CD4-positive, alpha-beta T cell treated with Interleukin-21 for 1 hour (primary cell): ENCODE measurements at regions not wholly inside any gene's neighbourhood (a gene's known extent, or its start where the extent isn't known, plus 50 kb on each side); places are given as distances from the start of the nearest gene placed in this dataset.
"Not testable (repeated sequence)": the region's sequence is repeated elsewhere in the genome, so short reads cannot be mapped to it uniquely, and the experiment has no call there.

Experiments used
- DNase-seq: peaks from one replicate; pipeline ENCODE4 v3.0.0-alpha.2; 2020

- no peak for DNase-seq
These were observed 579.8 kb downstream of the EDEM1 start for GRCh38 chr3:5767304-5767703.

GRCh38 chr3:5768281-5768945 is 580.9 kb downstream of the EDEM1 start:
- no peak for DNase-seq

- DNase-seq, result no peak
These were observed 582.3 kb downstream of the EDEM1 start for GRCh38 chr3:5769825-5770224.

GRCh38 chr3:5774337-5774736 is 586.8 kb downstream of the EDEM1 start:
- no peak for DNase-seq

GRCh38 chr3:5775100-5775499 is 587.6 kb downstream of the EDEM1 start:
- not testable (repeated sequence) for DNase-seq

- DNase-seq, result no peak
These were observed 597.2 kb downstream of the EDEM1 start for GRCh38 chr3:5784690-5785089.

- no peak for DNase-seq
These were observed 600.5 kb downstream of the EDEM1 start for GRCh38 chr3:5787861-5788488.

GRCh38 chr3:5788496-5788895 is 601.0 kb downstream of the EDEM1 start:
- DNase-seq, result no peak

GRCh38 chr3:5791558-5791957 is 604.1 kb downstream of the EDEM1 start:
- no peak for DNase-seq

- DNase-seq, result no peak
These were observed 609.0 kb downstream of the EDEM1 start for GRCh38 chr3:5796541-5796940.

GRCh38 chr3:5798809-5799208 is 611.3 kb downstream of the EDEM1 start:
- no peak for DNase-seq

GRCh38 chr3:5799398-5799797 is 611.9 kb downstream of the EDEM1 start:
- no peak for DNase-seq

- no peak for DNase-seq
These were observed 613.5 kb downstream of the EDEM1 start for GRCh38 chr3:5800965-5801364.

- no peak for DNase-seq
These were observed 618.7 kb downstream of the EDEM1 start for GRCh38 chr3:5806192-5806591.

GRCh38 chr3:5809586-5810246 is 622.2 kb downstream of the EDEM1 start:
- no peak for DNase-seq

- DNase-seq, result no peak
These were observed 623.5 kb downstream of the EDEM1 start for GRCh38 chr3:5811016-5811415.

- DNase-seq, result no peak
These were observed 626.0 kb downstream of the EDEM1 start for GRCh38 chr3:5813521-5813920.

- no peak for DNase-seq
These were observed 635.3 kb downstream of the EDEM1 start for GRCh38 chr3:5822843-5823242.

GRCh38 chr3:5826467-5826866 is 639.0 kb downstream of the EDEM1 start:
- no peak for DNase-seq

- DNase-seq, result no peak
These were observed 640.7 kb downstream of the EDEM1 start for GRCh38 chr3:5828251-5828650.

- no peak for DNase-seq
These were observed 652.5 kb downstream of the EDEM1 start for GRCh38 chr3:5840056-5840455.

GRCh38 chr3:5841599-5841998 is 654.1 kb downstream of the EDEM1 start:
- no peak for DNase-seq

- no peak for DNase-seq
These were observed 658.8 kb downstream of the EDEM1 start for GRCh38 chr3:5846261-5846660.

GRCh38 chr3:5861151-5861550 is 673.6 kb downstream of the EDEM1 start:
- no peak for DNase-seq
